Adrenal gland (tissue), 5 donors: ENCODE measurements at regions not wholly inside any gene's neighbourhood (a gene's known extent, or its start where the extent isn't known, plus 50 kb on each side); places are given as distances from the start of the nearest gene placed in this dataset.

Source experiments
- POLR2A ChIP-seq, 2 donors: fragments of 450-650 bp; IDR thresholded peaks; one replicate each; pipeline ENCODE4 v1.6.1; 2017; ENCODE audit warnings: antibody characterized with exemption in 2 of 2, mild to moderate bottlenecking in 2 of 2, moderate library complexity in 1 of 2
- TF ChIP-seq, protein P1 (sequence below), 6 experiments: fragments of 450-650 bp in 4 of 6; fragments of 200-600 bp in 2 of 6; sonication (generic) in 1 of 6; IDR thresholded peaks; 1 replicate in 5 of 6; 2 replicates in 1 of 6; pipeline versions ENCODE4 v1.5.1 to v1.8.0; 2016 to 2021; ENCODE audit warnings: antibody characterized with exemption in 6 of 6, mild to moderate bottlenecking in 2 of 6, moderate library complexity in 1 of 6
- donor health status: DM: no; HTN: no; CAD: no.

DNA sequence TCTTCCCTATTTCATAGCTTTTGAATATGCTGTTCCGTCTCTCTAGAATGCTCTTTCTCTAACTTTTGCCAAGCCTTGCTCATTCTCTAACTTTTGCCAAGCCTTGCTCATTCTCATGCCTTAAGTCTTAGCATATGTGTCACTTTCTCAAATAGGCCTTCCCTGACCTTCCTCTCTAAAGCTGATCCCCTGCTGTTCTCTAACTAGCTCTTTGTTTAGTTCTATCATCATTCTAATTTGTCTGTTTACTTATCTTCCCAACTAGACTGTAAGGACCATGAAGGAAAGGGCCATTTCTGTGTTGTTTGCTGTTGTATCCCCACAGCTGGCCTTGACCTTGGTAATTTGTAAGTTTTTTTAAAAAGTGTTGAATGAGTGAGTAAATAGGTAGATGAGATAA lies 71.1 kb downstream of the ZNF641 start:
- TF ChIP-seq, protein P1, sequence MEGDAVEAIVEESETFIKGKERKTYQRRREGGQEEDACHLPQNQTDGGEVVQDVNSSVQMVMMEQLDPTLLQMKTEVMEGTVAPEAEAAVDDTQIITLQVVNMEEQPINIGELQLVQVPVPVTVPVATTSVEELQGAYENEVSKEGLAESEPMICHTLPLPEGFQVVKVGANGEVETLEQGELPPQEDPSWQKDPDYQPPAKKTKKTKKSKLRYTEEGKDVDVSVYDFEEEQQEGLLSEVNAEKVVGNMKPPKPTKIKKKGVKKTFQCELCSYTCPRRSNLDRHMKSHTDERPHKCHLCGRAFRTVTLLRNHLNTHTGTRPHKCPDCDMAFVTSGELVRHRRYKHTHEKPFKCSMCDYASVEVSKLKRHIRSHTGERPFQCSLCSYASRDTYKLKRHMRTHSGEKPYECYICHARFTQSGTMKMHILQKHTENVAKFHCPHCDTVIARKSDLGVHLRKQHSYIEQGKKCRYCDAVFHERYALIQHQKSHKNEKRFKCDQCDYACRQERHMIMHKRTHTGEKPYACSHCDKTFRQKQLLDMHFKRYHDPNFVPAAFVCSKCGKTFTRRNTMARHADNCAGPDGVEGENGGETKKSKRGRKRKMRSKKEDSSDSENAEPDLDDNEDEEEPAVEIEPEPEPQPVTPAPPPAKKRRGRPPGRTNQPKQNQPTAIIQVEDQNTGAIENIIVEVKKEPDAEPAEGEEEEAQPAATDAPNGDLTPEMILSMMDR (IDR thresholded peaks at IDR 0.05), result no peak
- TF ChIP-seq POLR2A (IDR thresholded peaks at IDR 0.05), result no peak
